GM19043 (cell line): ENCODE measurements at regions not wholly inside any gene's neighbourhood (a gene's known extent, or its start where the extent isn't known, plus 50 kb on each side); places are given as distances from the start of the nearest gene placed in this dataset.
"Not testable (repeated sequence)": the region's sequence is repeated elsewhere in the genome, so short reads cannot be mapped to it uniquely, and the experiment has no call there.

Experiments
- ATAC-seq: cut with Tn5 transposase; IDR thresholded peaks from one replicate; pipeline ENCODE4 v1.9.1; 2021; ENCODE audit warnings: low read depth; ENCODE audit not compliant: unreplicated experiment

DNA sequence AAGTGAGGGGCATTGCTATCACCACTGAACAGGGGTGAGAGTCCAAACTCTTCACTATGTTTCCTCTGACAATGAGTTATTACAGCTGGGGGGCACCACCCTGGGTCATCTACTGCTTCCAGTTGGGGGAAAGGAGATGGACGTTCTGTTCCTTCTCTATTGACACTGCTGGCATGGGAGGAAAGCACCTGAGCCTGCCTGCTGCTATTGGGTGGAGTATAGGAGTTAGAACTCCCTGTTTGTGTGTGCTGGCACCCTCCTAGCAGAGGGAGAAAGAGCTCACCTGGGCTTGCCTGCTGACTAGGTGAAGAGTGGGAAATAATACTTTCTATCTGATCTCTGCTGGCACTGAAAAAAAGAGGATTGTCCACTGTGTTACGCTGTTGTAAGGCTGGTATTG lies 163.8 kb downstream of the MSN start:
- no peak for ATAC-seq

DNA sequence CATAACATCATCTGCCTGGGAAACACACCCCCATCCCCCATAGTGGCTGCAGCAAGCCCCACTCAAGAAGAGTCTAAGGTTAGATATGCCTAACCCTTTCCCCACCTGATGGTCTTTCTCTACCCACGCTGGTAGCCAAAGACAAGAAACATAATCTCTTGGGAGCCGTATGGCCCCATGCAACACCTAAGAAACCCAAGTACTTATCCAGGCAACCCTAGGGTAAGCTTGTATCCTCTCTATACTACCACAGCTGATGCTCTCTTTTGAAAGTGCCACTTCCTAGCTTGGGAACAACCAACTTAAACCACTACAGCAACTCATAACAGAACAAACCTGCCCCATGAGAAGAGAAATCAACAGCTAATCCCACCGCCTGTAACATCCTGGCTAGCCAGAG lies 161.1 kb downstream of the MSN start:
- ATAC-seq: no peak

DNA sequence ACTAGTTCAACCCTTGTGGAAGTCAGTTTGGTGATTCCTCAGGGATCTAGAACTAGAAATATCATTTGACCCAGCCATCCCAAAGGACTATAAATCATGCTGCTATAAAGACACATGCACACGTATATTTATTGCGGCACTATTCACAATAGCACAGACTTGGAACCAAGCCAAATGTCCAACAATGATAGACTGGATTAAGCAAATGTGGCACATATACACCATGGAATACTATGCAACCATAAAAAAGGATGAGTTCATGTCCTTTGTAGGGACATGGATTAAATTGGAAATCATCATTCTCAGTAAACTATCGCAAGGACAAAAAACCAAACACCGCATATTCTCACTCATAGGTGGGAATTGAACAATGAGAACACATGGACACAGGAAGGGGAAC lies 157.8 kb downstream of the MSN start:
- not testable (repeated sequence) for ATAC-seq

DNA sequence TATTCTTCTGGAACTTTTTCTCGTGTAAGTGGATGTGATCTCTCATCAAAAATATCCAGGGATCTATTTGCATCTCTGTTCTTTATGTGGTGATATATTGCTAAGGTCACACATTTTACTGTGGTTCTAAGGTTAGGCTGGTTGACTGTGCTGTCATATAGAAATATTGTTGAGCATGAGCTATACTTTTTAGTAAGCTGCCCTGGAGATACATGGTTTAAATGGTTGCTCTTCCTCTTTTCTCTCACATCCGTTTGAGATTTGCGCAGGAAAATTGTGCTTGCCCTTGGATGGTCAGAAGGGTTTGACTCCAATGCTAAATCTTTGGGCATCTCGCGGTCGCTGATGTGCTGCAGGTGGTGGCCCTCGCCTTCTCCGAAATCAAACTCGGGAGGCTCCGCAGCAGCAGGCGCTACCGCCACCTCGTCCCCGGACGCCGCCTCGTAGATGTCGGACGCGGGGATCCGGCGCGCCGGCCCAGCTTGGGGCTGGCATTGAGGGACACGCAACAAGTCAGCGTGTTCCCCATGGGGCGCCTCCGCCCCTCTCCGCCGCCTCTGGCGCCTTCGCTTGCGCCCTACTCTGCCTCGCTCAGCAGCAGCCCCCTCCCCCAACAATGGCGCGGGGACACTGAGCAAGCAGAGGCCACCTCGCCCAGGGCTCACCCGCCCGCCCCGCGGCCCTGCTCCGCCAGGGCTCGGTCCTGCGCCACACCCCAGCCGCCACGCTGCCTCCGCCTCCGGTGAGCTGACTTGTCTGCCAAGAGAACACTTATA lies 154.5 kb downstream of the MSN start:
- ATAC-seq: peak; percentile 51

DNA sequence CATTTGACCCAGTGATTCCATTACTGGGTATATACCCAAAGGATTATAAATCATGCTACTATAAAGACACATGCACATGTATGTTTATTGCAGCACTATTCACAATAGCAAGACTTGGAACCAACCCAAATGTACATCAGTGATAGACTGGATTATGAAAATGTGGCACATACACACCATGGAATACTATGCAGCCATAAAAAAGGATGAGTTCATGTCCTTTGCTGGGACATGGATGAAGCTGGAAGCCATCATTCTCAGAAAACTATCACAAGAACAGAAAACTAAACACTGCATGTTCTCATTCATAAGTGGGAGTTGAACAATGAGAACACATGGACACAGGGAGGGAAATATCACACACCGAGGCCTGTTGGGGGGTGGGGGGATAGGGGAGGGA lies 152.5 kb downstream of the MSN start:
- not testable (repeated sequence) for ATAC-seq

DNA sequence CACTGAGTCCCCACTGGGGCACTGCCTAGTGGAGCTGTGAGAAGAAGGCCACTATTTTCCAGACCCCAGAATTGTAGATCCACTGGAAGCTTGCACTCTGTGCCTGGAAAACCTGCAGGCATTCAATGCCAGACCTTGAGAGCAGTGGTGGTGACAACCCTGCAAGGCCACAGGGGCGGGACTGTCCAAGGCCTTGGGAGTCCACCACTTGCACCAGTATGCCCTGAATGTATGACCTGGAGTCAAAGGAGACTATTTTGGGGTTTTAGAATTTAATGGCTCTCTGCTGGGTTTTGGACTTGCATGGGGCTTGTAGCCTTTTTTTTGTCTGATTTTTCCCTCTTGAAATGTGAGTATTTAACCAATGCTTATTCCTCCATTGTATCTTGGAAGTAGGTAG lies 145.8 kb downstream of the MSN start:
- ATAC-seq: no peak

DNA sequence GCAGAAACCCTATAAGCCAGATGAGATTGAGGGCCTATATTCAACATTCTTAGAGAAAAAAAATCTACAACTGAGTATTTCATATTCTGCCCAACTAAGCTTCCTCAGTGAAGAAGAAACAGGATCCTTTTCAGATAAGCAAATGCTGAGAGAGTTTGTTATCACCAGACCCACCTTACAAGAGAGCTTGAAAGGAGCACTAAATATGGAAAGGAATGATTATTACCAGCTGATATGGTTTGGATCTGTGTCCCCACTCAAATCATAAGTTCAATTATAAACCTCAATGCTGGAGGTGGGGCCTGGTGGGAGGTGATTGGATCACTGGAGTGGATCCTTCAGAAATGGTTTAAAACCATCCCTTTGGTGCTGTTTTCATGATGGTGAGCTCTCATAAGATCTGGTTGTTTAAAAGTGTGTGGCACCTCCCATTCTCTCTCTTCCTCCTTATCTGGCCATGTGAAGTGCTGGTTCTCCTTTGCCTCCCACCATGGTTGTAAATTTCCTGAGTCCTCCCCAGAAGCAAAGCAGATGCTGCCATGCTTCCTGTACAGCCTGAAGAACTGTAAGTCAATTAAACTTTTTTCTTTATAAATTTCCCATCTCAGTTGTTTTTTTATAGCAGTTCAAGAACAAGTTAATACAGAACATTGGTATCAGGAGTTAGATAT lies 144.2 kb downstream of the MSN start:
- ATAC-seq: no peak
